UCSD-AML1 (cell line): ENCODE measurements at regions not wholly inside any gene's neighbourhood (a gene's known extent, or its start where the extent isn't known, plus 50 kb on each side); places are given as distances from the start of the nearest gene placed in this dataset.
"Not testable (repeated sequence)": the region's sequence is repeated elsewhere in the genome, so short reads cannot be mapped to it uniquely, and the experiment has no call there.

Experiments
- DNase-seq: peaks from one replicate; lab custom pipeline; 2025; ENCODE audit not compliant: unreplicated experiment; lab: John Stamatoyannopoulos, UW

- DNase-seq, result no peak
These were observed 416.8 kb upstream of the NAALADL2 start for GRCh38 chr3:174442302-174442682.

DNA sequence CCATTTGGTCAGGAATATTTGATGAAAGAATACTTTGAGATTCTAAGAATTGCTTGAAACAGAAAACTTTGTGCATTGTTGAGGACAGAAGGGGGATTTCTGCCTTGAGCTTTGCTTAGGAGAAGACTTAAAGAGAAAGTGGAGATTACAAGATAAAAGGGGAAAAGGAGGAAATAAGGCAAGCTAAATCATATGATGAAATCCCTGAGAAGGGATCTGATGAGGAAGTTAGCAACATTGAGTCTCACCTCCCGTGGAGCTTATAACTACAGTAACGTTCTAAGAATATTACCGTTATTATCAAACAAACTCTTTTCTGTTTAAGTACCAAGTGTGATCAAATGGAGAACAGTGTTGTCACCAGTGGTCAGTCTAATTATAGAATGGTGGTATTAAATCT is 414.7 kb upstream of the NAALADL2 start:
- DNase-seq, result no peak

- no peak for DNase-seq
These were observed 401.4 kb upstream of the NAALADL2 start for GRCh38 chr3:174457758-174458157.

DNA sequence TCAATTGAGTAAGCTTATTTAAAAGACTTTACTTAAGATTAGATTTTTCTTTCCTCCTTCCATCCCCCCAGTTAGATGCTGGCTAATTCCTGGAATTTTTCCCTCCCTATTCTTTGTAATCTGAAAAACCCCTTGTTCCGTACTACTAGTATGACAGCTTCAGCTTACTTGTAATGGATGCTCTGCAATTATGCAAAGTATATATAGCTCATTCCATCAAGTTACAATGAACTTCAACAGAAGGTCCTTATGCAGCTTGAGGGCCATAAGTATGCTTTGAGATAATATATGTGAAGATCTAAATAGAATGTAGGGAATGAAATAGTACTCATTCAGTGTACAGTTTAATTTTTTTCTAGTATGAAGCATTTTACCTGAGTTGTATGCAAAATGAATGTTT is 398.3 kb upstream of the NAALADL2 start:
- DNase-seq, result no peak

DNA sequence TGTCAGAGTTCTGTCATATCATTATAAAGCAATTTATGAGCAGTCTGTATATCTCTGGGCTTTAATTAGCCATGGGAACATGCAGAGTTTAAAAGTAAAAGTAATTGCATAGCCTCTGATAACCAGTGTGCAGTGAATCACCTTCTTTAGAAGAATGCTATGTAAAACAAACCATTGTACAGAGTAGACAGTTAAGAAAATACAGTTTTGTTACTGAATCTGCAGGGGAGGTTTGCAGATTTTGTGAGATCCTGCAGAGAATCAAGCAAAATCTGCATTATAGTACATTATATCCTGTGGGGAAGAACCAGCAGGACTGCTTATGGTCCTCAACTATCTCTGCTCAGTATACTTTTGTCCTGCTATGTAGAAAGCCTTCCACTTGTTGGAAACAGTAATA is 396.2 kb upstream of the NAALADL2 start:
- DNase-seq, result no peak

GRCh38 chr3:174465177-174465576 is 394.0 kb upstream of the NAALADL2 start:
- no peak for DNase-seq

DNA sequence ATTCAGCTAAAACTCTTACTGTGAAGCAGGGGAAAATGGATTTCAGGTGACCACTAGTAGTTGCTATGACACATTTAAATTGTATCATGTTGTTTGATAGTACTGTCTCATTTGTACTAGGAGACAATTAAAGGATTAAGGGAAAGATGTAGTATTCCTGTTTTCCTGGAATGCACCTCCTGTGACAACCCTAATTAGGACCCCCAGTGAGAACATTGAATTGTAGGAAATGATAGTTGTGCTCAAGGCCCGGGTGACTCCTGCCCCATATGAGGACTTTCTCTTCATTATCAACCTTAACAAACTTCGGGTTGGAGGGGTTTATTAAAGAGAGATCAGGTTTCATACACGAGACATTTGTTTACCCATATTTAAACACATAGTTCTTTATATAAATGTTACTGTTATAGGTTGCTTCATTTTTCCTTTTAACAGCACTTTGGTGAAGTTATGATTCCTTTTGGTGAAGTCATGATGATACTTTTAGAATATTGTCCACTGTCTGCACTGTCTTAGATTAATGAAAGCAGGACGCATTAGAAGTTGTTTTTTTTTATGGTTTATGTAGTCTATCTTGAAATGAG is 392.6 kb upstream of the NAALADL2 start:
- DNase-seq, result no peak

- DNase-seq, result no peak
These were observed 381.6 kb upstream of the NAALADL2 start for GRCh38 chr3:174477491-174477890.

DNA sequence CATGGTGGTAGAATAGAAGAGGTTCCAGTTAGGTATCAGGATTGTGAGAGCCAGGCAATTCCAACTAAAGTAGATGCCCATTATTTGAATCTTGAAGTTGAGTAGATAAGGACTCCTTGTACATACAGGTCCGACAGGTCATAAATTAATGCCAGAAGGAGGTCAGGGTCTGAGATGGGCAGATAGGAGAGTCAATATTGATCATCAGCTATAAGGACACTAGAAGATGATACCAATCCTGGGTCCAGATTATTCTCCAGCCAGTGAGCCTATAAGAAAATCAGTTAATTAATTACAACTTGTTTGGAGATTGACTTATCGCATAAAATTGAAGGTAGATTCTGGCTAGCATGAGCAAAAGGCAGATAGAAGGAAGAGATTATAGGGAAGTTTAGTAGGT is 378.4 kb upstream of the NAALADL2 start:
- DNase-seq, result no peak

DNA sequence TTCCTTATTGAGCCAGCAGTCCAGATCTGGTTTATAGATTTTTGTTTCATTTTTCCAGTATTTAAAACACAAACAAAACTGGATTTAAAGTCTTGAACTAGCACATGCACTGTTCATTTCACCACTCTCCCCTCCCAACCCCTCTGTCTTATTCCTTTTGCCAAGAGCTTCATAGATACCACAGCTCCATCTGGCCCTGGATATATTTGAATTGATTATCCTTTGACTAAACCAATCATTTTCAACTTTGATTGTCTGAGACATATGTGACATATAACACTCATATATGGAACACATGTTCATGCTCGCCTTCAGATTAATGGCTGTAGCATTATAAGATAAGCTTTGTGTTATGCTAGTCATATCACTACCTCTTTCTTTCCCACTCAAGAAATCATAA is 376.6 kb upstream of the NAALADL2 start:
- DNase-seq, result no peak

DNA sequence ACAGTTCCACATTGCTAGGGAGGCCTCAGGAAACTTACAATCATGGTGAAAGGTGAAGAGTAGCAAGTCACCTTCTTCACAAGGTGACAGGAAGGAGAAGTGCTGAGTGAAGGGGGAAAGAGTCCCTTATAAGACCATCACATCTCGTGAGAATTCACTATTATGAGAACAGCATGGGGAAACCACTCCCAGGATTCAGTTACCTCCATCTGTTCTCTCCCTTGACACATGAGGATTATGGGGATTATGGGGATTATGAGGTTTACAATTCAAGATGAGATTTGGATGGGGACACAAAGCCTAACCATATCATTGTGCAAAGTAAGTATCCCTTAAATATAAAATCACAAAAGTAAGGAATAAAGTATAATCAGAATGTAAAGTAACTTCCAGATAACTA is 375.9 kb upstream of the NAALADL2 start:
- no peak for DNase-seq

DNA sequence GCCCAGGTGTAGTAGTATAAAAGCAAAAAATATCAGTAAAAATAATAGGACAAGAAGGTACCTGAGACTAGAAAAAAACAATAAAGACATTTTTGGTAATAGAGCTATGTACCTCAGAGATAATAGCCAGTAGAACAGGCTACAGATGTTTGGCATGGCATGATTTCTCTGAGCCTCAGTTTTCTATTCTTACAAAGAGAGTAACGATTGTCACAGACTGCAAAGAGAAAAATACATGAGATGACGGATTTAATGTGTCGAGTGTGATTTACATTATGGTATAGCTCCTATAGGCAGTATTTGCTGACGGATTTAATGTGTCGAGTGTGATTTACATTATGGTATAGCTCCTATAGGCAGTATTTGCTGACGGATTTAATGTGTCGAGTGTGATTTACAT is 375.3 kb upstream of the NAALADL2 start:
- DNase-seq, result not testable (repeated sequence)

GRCh38 chr3:174488527-174488926 is 370.6 kb upstream of the NAALADL2 start:
- no peak for DNase-seq

DNA sequence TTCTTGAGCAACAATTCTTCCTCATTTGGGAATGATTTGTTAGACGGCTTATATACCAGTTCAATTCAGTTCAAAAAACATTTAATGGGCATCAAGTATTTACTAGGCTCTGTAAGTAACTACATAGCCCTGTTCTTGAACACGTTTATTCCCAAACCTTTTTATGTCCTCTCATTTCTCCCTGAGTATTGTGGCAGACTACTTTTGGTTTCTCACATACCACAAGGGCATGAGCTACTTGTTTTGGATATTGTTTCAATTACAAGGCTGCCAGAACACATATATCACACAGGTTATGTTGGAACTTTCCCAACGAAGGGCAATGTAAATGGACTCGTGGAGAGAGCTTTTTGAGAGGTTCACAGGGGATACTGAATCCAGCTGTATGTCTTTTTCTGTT is 363.8 kb upstream of the NAALADL2 start:
- DNase-seq, result no peak

GRCh38 chr3:174495928-174496327 is 363.2 kb upstream of the NAALADL2 start:
- no peak for DNase-seq

DNA sequence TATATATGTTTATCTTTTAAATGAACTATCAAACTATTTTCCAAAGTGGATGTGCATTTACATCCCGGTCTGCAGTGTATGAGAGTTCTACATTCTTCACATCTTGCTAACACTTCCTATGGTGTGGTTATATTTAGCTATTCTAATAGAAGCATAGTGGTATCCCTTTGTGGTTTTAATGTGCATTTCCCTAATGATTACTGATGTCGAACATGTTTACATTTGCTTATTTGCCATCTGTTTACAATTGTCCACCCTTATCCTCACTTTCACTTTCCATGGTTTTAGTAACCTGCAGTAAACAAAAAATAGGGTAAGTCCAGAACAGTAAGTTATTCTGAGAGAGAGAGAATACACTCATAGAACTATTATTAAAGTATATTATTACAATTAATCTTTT is 360.5 kb upstream of the NAALADL2 start:
- no peak for DNase-seq

GRCh38 chr3:174505266-174505665 is 353.9 kb upstream of the NAALADL2 start:
- DNase-seq, result no peak

GRCh38 chr3:174524203-174524602 is 334.9 kb upstream of the NAALADL2 start:
- no peak for DNase-seq

- no peak for DNase-seq
These were observed 329.8 kb upstream of the NAALADL2 start for GRCh38 chr3:174529298-174529697.

- no peak for DNase-seq
These were observed 327.7 kb upstream of the NAALADL2 start for GRCh38 chr3:174531262-174531982.

GRCh38 chr3:174532216-174532615 is 326.9 kb upstream of the NAALADL2 start:
- DNase-seq, result no peak

DNA sequence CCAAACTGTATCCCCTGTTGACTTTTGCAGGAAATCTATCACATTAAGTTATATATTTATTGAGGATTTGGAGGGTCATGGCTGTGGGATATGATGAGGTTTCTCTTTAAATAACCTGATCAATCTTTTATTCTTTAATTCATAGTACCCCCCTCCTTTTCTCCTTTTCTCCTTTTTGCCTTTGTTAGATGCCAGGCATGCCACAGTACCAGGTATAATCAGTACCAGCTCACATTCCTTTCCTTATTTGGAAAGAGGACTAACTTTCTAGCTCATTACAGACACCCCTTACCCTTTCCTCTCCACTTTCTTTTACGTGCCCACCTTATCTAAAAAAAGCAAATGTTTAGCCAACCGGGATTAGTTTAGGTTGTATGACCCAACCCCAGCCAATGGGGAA is 326.4 kb upstream of the NAALADL2 start:
- DNase-seq, result no peak

- no peak for DNase-seq
These were observed 325.8 kb upstream of the NAALADL2 start for GRCh38 chr3:174533286-174533685.
